ENCODE measurements at regions not wholly inside any gene's neighbourhood (a gene's known extent, or its start where the extent isn't known, plus 50 kb on each side); places are given as distances from the start of the nearest gene placed in this dataset.

DNA sequence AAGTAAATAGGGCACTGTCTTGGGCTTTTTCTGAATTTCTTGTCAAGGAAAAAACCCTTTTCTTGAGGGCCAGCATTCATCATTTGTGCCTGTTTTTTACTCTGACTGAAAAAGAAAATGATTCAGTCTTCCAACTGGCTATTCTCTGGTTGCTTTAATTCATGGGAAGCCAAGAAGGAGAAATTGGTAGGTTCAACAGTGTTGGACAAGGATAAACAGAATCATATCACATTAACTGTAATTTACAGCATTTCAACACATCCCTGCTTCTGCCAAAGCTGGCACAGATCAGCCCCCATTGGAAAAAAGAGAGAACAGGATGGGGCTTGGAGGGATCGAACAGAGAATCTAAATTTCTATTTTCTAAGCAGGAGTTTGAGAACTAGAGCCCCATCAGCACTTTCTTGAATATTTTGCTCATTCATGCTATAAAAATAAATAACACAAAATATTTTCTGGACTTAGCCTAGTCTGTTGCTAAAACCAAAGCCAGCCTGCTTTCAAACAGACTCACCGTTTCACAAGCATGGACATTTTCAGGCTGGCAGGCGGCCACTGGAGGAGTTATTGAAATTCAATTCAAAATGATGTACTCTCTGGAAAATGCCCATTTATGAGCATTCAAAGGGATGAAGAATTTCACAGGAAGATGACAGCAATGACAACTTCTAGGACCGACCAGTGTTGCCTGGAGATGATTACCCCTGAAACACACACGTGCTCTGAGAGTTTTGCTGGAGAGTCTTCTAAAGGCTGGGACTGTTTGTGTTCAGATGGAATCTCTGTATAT, 181.2 kb downstream of the WNT5A start:
- DNase-seq: no peak
- TF ChIP-seq CTCF (IDR thresholded peaks at IDR 0.05 in 8 of 11, conservative IDR thresholded peaks at IDR 0.05 in 3 of 11) (no peak), POLR2A (IDR thresholded peaks at IDR 0.05) (no peak), POLR2AphosphoS5 (IDR thresholded peaks at IDR 0.05) (no peak)
- H3K27ac ChIP-seq: no peak overlapping the region
- no peaks in the 10 kb centered on the region for H3K27me3 ChIP-seq (replicated peaks in 1 of 7)
- no peak overlapping the region for H3K4me3 ChIP-seq
- no peaks in the 10 kb centered on the region for H3K4me1 ChIP-seq
- 65 to 79% (median 75%) methylated on average over 5 of the region's 5 CpGs for WGBS, 5 donors
- intact Hi-C loops (cut with DNase I; ENCODE audit: low total_unique reads): no loop called here
- H3K36me3 ChIP-seq: no peaks in the 10 kb centered on the region
- H3K9me3 ChIP-seq: no peaks in the 10 kb centered on the region

GRCh38 chr3:55300701-55301100, 186.4 kb downstream of the WNT5A start:
- TF ChIP-seq POLR2A (IDR thresholded peaks at IDR 0.05): no peak
- no peak for TF ChIP-seq CTCF (IDR thresholded peaks at IDR 0.05 in 8 of 11, conservative IDR thresholded peaks at IDR 0.05 in 3 of 11)
- TF ChIP-seq POLR2AphosphoS5 (IDR thresholded peaks at IDR 0.05): no peak
- Histone ChIP-seq H3K9me3 (peaks cover 0 to 23% (median 0%) of the 10 kb centered on the region in 8 donors), H3K36me3 (no peaks in the 10 kb centered on the region), H3K4me3 (no peak overlapping the region), H3K4me1 (no peaks in the 10 kb centered on the region), H3K27me3 (replicated peaks in 1 of 7) (no peaks in the 10 kb centered on the region), H3K27ac (no peak overlapping the region)
- intact Hi-C loops (cut with DNase I; ENCODE audit: low total_unique reads): no loop called here
- no peak for DNase-seq

GRCh38 chr3:55297706-55298105, 189.4 kb downstream of the WNT5A start:
- no peak for DNase-seq
- no peak for TF ChIP-seq POLR2AphosphoS5 (IDR thresholded peaks at IDR 0.05)
- no peak for TF ChIP-seq POLR2A (IDR thresholded peaks at IDR 0.05)
- no peak for TF ChIP-seq CTCF (IDR thresholded peaks at IDR 0.05 in 8 of 11, conservative IDR thresholded peaks at IDR 0.05 in 3 of 11)
- 75 to 87% (median 82%) methylated on average over 5 of the region's 5 CpGs for WGBS, 5 donors
- no peaks in the 10 kb centered on the region for H3K4me1 ChIP-seq
- peaks cover 0 to 3% (median 0%) of the 10 kb centered on the region in 7 donors for H3K27me3 ChIP-seq (replicated peaks in 1 of 7)
- no peaks in the 10 kb centered on the region for H3K36me3 ChIP-seq
- H3K9me3 ChIP-seq: peaks cover 0 to 23% (median 0%) of the 10 kb centered on the region in 8 donors
- intact Hi-C loops (cut with DNase I; ENCODE audit: low total_unique reads): no loop called here
- H3K4me3 ChIP-seq: no peak overlapping the region
- no peak overlapping the region for H3K27ac ChIP-seq

DNA sequence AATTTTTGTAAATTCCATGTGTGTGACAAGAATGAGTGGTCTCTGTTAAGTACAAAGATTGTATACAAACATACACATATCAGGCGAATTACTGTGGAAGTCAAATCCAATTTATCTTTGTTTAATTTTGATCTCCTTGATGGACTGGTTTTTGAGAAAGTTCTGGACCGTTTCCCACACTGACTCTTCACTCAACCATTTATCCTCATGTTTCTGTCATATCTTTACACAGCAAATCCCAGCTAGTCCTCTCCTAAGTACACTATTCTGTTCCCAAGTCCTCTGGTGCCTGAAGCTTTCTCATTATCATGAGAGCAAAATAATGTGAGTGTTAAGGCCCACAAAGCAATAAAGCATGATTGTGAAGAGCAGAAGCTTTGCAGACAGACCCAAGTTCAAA, 189.9 kb downstream of the WNT5A start:
- 63 to 84% (median 70%) methylated on average over 2 of the region's 2 CpGs for WGBS, 5 donors
- H3K9me3 ChIP-seq: peaks cover 0 to 23% (median 0%) of the 10 kb centered on the region in 8 donors

More for the DNA sequence above, 189.9 kb downstream of the WNT5A start:
- intact Hi-C loops (cut with DNase I; ENCODE audit: low total_unique reads): no loop called here
- Histone ChIP-seq H3K27me3 (replicated peaks in 1 of 7) (peaks cover 0 to 3% (median 0%) of the 10 kb centered on the region in 7 donors), H3K27ac (no peak overlapping the region), H3K4me3 (no peak overlapping the region), H3K4me1 (no peaks in the 10 kb centered on the region), H3K36me3 (no peaks in the 10 kb centered on the region)
- DNase-seq: no peak
- no peak for TF ChIP-seq POLR2A (IDR thresholded peaks at IDR 0.05)
- TF ChIP-seq CTCF (IDR thresholded peaks at IDR 0.05 in 8 of 11, conservative IDR thresholded peaks at IDR 0.05 in 3 of 11): no peak
- no peak for TF ChIP-seq POLR2AphosphoS5 (IDR thresholded peaks at IDR 0.05)

Measured in spleen (tissue), 11 donors.